GM12873 (cell line): ENCODE measurements at regions not wholly inside any gene's neighbourhood (a gene's known extent, or its start where the extent isn't known, plus 50 kb on each side); places are given as distances from the start of the nearest gene placed in this dataset.

Experiments used
- TF ChIP-seq, protein P1 (sequence below): IDR thresholded peaks from 2 replicates; pipeline ENCODE4 v1.5.1; 2012; ENCODE audit warnings: low read depth, mild to moderate bottlenecking, moderate library complexity, low read length, control low read depth; ENCODE audit not compliant: insufficient read depth; ENCODE audit errors: missing control alignments

DNA sequence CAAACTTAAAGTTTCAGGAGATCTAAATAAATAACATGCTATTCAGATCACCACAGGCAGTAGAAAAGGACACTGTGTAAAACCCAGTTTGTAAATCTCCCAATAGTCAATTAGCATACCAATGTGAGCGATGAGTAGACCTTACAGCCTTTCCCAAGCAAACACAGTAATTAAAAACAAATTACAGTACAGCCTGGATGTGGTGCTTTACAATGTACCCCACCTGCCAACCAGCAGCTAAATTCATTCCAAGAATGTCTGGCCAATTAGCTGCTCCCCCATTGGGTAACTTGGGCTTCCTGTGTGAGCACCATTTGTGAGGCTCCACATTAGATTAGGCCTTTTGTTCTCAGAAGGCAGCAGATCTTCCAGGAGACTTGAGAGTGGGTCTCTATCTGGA is 635.0 kb downstream of the TBL1XR1 start:
- TF ChIP-seq, protein P1, sequence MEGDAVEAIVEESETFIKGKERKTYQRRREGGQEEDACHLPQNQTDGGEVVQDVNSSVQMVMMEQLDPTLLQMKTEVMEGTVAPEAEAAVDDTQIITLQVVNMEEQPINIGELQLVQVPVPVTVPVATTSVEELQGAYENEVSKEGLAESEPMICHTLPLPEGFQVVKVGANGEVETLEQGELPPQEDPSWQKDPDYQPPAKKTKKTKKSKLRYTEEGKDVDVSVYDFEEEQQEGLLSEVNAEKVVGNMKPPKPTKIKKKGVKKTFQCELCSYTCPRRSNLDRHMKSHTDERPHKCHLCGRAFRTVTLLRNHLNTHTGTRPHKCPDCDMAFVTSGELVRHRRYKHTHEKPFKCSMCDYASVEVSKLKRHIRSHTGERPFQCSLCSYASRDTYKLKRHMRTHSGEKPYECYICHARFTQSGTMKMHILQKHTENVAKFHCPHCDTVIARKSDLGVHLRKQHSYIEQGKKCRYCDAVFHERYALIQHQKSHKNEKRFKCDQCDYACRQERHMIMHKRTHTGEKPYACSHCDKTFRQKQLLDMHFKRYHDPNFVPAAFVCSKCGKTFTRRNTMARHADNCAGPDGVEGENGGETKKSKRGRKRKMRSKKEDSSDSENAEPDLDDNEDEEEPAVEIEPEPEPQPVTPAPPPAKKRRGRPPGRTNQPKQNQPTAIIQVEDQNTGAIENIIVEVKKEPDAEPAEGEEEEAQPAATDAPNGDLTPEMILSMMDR, result no peak

DNA sequence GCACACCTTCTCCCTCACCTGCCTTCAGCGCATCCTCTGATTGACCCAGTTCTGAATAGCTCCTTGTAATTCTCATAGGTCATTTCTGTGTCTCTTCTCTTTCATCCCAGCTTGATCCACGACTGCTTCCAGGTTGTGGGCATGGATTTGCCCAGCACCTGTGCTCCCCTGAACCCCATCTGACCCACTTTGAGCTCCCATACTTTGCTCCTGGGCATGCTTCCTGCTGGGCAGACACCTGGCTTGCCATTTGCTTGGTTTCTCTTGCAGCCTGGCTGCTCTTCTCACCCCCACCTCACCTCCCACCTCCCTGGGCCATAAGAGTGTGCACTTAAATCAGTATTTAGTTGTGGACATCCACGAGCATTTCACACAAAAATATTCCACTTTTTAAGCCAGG is 635.5 kb downstream of the TBL1XR1 start:
- TF ChIP-seq, protein P1, result no peak

DNA sequence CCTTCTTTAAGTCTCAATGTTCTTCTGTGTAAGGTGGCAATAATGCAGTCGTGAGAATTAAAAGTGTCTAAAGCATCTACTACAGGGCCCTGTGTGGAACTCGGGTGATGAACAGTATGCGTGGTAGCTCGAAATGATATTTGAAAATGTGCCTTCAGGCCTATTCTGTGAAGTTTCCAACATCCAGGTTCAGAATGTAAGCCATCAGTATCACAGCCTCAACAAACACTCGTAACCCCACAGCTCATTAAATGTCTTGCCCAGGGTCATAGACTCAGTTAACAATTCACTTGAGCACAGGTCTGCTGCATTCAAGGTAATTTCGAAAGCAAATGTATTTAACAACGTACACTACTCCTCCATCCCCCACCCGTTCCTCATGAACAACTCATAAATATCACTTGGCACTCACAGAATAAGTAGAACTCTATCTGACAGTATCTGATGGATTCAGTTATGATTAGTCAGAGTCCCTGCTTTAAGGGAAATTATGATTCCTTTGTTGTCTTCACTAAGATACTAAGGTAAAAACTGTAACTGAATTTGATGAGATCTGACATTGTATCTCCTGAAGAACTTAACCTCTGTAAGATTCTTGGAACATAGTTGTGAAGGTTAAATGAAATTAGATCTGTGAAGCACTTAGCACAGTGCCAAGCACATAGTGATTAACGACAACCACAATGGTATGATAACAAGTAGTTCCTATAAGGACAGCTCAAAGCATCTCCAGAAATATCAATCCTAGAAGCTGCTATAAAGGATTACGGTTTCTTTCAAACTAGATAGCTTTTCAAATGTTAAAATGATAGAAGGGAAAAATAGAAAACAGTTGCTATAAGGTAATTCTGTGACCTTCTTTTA is 642.3 kb downstream of the TBL1XR1 start:
- TF ChIP-seq, protein P1, result no peak

DNA sequence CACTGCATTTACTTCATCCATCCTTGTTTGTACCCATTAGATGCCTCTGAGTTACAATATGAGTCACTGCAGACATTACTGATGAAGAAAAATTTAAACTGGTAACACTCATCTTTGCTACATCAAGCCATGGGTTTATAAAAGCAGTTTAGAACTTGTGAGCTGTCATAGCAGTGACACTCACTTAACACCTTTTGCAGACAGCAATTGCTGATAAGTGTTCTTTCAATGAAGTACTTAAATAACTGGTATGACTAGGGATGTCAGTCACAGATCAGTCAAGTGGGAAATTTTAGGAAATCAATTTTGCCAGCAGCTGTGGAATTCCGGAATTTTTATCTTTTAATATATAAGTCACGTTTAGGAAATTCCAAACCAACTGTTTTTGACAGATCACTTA is 643.0 kb downstream of the TBL1XR1 start:
- TF ChIP-seq, protein P1, result no peak

DNA sequence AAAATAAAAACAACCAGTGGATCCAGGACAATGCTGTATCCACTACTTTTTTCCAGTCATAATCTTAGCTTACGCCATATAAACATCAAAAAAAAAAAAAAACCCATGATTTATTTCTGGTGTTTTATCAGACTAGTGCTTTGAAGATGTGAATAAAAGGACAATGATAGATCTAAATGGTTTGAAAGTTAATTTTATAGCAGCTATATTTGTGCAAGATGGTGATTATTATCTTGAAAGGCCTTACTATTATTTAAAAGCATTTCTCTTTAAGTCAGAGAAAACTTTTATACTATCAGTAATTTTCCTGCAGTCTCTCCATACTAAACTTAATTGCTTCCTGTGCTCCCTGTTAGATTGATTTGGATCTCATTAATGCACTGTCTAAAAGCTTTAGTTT is 670.3 kb downstream of the TBL1XR1 start:
- TF ChIP-seq, protein P1, result no peak

DNA sequence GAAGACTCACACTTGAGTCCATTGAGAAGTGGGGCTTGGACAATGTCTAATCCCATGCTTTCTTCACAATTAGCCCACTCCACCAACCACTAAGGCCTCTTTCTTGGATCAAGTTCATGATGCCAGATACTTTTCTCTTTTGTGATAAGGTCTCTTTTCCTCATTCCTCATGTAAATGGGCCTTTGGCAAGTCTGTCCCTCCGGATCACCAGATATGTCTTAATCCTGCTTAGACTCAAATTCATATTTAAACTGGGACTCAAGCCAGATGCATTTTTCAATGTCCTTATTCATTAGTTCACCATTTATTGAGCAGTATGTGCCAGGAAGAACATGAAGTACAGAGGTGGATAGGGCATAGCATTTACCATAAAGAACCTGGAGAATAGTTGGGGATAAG is 671.1 kb downstream of the TBL1XR1 start:
- TF ChIP-seq, protein P1, result no peak

DNA sequence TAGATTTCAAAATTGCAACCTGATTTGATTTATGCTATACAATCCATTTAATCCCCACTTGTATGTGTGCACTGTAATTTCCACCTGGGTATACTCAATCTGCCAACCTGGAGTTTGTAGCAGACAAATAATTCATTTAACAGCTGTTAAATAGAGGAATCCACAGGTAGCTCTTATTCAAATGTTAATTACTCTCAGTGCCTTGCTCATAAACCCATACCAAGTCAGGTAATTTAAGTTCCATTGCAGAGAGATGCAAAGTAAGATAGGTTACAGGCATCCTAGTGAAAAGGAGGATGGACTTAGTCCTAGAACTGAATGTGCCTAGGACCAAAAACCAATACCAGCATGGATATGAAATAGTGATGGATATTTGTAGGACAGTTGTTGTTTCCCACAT is 674.2 kb downstream of the TBL1XR1 start:
- TF ChIP-seq, protein P1, result no peak
